Astrocyte (in vitro differentiated cells and primary cell): ENCODE measurements at regions not wholly inside any gene's neighbourhood (a gene's known extent, or its start where the extent isn't known, plus 50 kb on each side); places are given as distances from the start of the nearest gene placed in this dataset.
"Not testable (repeated sequence)": the region's sequence is repeated elsewhere in the genome, so short reads cannot be mapped to it uniquely, and the experiment has no call there.

ENCODE experiments used
- DNase-seq: peaks from one replicate; pipeline ENCODE4 v3.0.0-alpha.2; 2010; ENCODE audit warnings: low read depth
- FAIRE-seq: peaks from 2 replicates; lab custom pipeline; 2011; peaks lifted over from hg19 to GRCh38; lab: Jason Lieb, UNC
- H2AFZ ChIP-seq: 2 replicates; pipeline ENCODE4 v1.6.0; 2012; ENCODE audit warnings: low read depth, low read length, inconsistent platforms
- H3K27ac ChIP-seq: 2 replicates; pipeline ENCODE4 v1.5.1; 2011; ENCODE audit warnings: low read depth, low read length, inconsistent platforms
- H3K27me3 ChIP-seq: 2 replicates; pipeline ENCODE4 v1.6.0; 2011; ENCODE audit warnings: low read length, inconsistent platforms; ENCODE audit not compliant: insufficient read depth
- H3K36me3 ChIP-seq: 2 replicates; pipeline ENCODE4 v1.5.1; 2011; ENCODE audit warnings: low read length, inconsistent platforms; ENCODE audit not compliant: insufficient read depth
- H3K4me1 ChIP-seq: 2 replicates; pipeline ENCODE4 v1.5.1; 2011; ENCODE audit warnings: low read length, inconsistent platforms; ENCODE audit not compliant: insufficient read depth
- H3K4me2 ChIP-seq: 2 replicates; pipeline ENCODE4 v1.6.0; 2012; ENCODE audit warnings: low read length, inconsistent platforms
- H3K4me3 ChIP-seq: 2 replicates; pipeline ENCODE4 v1.5.1; 2011; ENCODE audit warnings: low read depth, mild to moderate bottlenecking, low read length, inconsistent platforms; ENCODE audit not compliant: insufficient read depth
- H3K79me2 ChIP-seq: 2 replicates; pipeline ENCODE4 v1.6.0; 2012; ENCODE audit warnings: mild to moderate bottlenecking, low read length, inconsistent platforms; ENCODE audit not compliant: insufficient read depth
- H3K9ac ChIP-seq: 2 replicates; pipeline ENCODE4 v1.6.0; 2012; ENCODE audit warnings: mild to moderate bottlenecking, low read length, inconsistent platforms
- H3K9me3 ChIP-seq: 2 replicates; pipeline ENCODE4 v1.5.1; 2012; ENCODE audit warnings: low read depth, mild to moderate bottlenecking, low read length, inconsistent platforms; ENCODE audit not compliant: insufficient read depth
- H4K20me1 ChIP-seq: 2 replicates; pipeline ENCODE4 v1.6.0; 2012; ENCODE audit warnings: low read length, inconsistent platforms; ENCODE audit not compliant: insufficient read depth
- H3K27ac Mint-ChIP-seq: one replicate; pipeline ENCODE4 v1.8.0; 2021; ENCODE audit warnings: mild to moderate bottlenecking, mixed read lengths; ENCODE audit not compliant: unreplicated experiment
- H3K27me3 Mint-ChIP-seq: one replicate; pipeline ENCODE4 v1.8.0; 2021; ENCODE audit warnings: low read depth, mixed read lengths; ENCODE audit not compliant: unreplicated experiment
- H3K36me3 Mint-ChIP-seq: one replicate; pipeline ENCODE4 v1.8.0; 2021; ENCODE audit warnings: low read depth, mixed read lengths; ENCODE audit not compliant: unreplicated experiment
- H3K4me1 Mint-ChIP-seq: one replicate; pipeline ENCODE4 v1.8.0; 2021; ENCODE audit warnings: low read depth, mixed read lengths; ENCODE audit not compliant: unreplicated experiment
- H3K4me3 Mint-ChIP-seq: one replicate; pipeline ENCODE4 v1.8.0; 2021; ENCODE audit warnings: mild to moderate bottlenecking, moderate library complexity, mixed read lengths; ENCODE audit not compliant: unreplicated experiment
- H3K9me3 Mint-ChIP-seq: one replicate; pipeline ENCODE4 v1.8.0; 2021; ENCODE audit warnings: mild to moderate bottlenecking, mixed read lengths; ENCODE audit not compliant: unreplicated experiment
- CTCF ChIP-seq: IDR thresholded peaks from 2 replicates; pipeline ENCODE4 v1.5.1; 2011; ENCODE audit warnings: low read depth, mild to moderate bottlenecking, inconsistent platforms, low read length, moderate library complexity; ENCODE audit not compliant: insufficient read depth
- EZH2 ChIP-seq: IDR thresholded peaks from 2 replicates; pipeline ENCODE4 v1.6.1; 2012; ENCODE audit warnings: mild to moderate bottlenecking, low read length, inconsistent platforms; ENCODE audit not compliant: insufficient read depth

DNA sequence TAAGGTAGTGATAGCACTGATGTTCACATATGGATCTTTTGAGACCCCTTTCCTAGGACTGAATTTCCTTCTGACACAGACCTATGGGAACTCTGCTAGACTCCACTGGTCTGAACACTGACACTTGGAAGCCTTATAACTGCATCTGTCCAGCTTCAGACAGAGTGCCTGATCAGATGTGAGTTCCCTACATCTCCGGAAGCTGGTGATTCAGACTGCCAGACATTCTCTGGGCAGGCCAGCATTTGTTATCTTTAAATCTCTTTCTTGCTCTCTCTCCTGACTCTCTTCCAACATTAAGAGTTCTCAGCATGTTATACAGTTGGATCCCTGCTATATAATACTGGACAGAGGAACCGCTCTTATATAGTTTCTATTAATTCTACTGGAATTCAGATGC is 408.5 kb downstream of the ZEB2 start:
- FAIRE-seq = peak; percentile 82
- no peaks in the 10 kb centered on the region for H3K79me2 ChIP-seq
- no peak overlapping the region for H2AFZ ChIP-seq
- peak overlapping the region; percentile 55 for H3K27ac ChIP-seq
- peak; percentile 93 for DNase-seq
- no peaks in the 10 kb centered on the region for H3K9me3 ChIP-seq
- no peak overlapping the region for H3K9ac ChIP-seq
- no peaks in the 10 kb centered on the region for H3K27me3 ChIP-seq
- H3K36me3 ChIP-seq = no peaks in the 10 kb centered on the region
- Mint-ChIP-seq H3K27me3 (no peaks in the 10 kb centered on the region), H3K36me3 (peaks cover 8% of the 10 kb centered on the region), H3K4me1 (peaks cover 24% of the 10 kb centered on the region), H3K9me3 (peaks cover 9% of the 10 kb centered on the region), H3K27ac (peak overlapping the region; percentile 91), H3K4me3 (no peak overlapping the region)
- H3K4me2 ChIP-seq = peak overlapping the region; percentile 33
- H3K4me3 ChIP-seq = no peak overlapping the region
- H4K20me1 ChIP-seq = no peaks in the 10 kb centered on the region
- TF ChIP-seq CTCF (no peak), EZH2 (no peak)
- peaks cover 11% of the 10 kb centered on the region for H3K4me1 ChIP-seq

DNA sequence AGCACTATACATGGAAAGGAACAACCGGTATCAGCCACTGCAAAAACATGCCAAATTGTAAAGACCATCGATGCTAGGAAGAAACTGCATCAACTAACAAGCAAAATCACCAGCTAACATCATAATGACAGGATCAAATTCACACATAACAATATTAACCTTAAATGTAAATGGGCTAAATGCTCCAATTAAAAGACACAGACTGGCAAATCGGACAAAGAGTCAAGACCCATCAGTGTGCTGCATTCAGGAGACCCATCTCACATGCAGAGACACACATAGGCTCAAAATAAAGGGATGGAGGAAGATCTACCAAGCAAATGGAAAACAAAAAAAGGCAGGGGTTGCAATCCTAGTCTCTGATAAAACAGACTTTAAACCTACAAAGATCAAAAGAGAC is 413.8 kb downstream of the ZEB2 start:
- not testable (repeated sequence) for H3K4me3 Mint-ChIP-seq, H3K4me2 ChIP-seq, H3K27ac ChIP-seq, H3K4me1 ChIP-seq, H3K27ac Mint-ChIP-seq, H3K9me3 ChIP-seq, H3K36me3 ChIP-seq, H3K9ac ChIP-seq, FAIRE-seq, H3K27me3 Mint-ChIP-seq, H3K79me2 ChIP-seq, DNase-seq, H3K4me1 Mint-ChIP-seq, H2AFZ ChIP-seq, H3K27me3 ChIP-seq, H4K20me1 ChIP-seq, H3K4me3 ChIP-seq
- H3K36me3 Mint-ChIP-seq = peaks cover 15% of the 10 kb centered on the region
- H3K9me3 Mint-ChIP-seq = peaks cover 17% of the 10 kb centered on the region

DNA sequence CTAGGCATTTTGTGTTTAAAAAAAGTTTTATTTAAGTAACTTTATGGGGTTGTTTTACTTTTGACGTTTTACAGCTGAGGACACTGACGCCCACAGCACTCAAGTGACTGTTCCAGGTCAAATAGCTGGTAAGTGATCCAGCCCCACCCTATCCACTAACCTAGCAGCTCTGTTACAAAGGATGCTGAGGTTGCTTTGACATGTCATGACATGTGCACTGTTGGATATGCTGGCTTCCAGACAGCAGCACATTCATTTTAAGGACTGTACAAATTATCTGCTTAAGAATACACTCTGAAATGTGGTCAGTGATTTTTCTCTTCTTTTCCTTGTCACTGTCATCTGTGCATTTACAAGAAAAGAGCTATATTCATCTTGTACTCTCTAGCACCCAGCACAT is 417.5 kb downstream of the ZEB2 start:
- Histone ChIP-seq H2AFZ (no peak overlapping the region), H4K20me1 (no peaks in the 10 kb centered on the region), H3K27me3 (no peaks in the 10 kb centered on the region), H3K4me2 (no peak overlapping the region), H3K36me3 (no peaks in the 10 kb centered on the region), H3K27ac (no peak overlapping the region), H3K9ac (no peak overlapping the region), H3K79me2 (no peaks in the 10 kb centered on the region), H3K9me3 (no peaks in the 10 kb centered on the region), H3K4me3 (no peak overlapping the region), H3K4me1 (peaks cover 12% of the 10 kb centered on the region)
- Mint-ChIP-seq H3K4me3 (no peak overlapping the region), H3K4me1 (peaks cover 24% of the 10 kb centered on the region), H3K9me3 (peaks cover 14% of the 10 kb centered on the region), H3K27ac (peak overlapping the region; percentile 13), H3K36me3 (peaks cover 10% of the 10 kb centered on the region), H3K27me3 (no peaks in the 10 kb centered on the region)
- TF ChIP-seq CTCF = no peak
- TF ChIP-seq EZH2 = no peak
- FAIRE-seq = no peak
- no peak for DNase-seq
